Right lobe of liver (tissue), 4 donors: ENCODE measurements at regions not wholly inside any gene's neighbourhood (a gene's known extent, or its start where the extent isn't known, plus 50 kb on each side); places are given as distances from the start of the nearest gene placed in this dataset.

Source experiments
- CTCF ChIP-seq, 4 donors: fragments of 200-600 bp in 3 of 4; fragments of 450-650 bp in 1 of 4; IDR thresholded peaks; one replicate each; pipeline versions ENCODE4 v1.5.1 to v1.8.0; 2016 to 2022; ENCODE audit warnings: antibody characterized with exemption in 4 of 4, mild to moderate bottlenecking in 2 of 4
- POLR2A ChIP-seq: fragments of 450-650 bp; IDR thresholded peaks from one replicate; pipeline ENCODE4 v1.6.1; 2017; ENCODE audit warnings: antibody characterized with exemption, mild to moderate bottlenecking
- donor health status: DM: no; HTN: no; CAD: no.
- donor health status: DM: no; HTN: no; CAD: no.
- donor health status: DM: no; HTN: yes; CAD: no.

- TF ChIP-seq CTCF (IDR thresholded peaks at IDR 0.05) (no peak), POLR2A (no peak)
Observed at GRCh38 chr1:112267929-112268328, 128.1 kb upstream of the CTTNBP2NL start.
